Activated naive CD8-positive, alpha-beta T cell treated with anti-CD3 and anti-CD28 coated beads, Interleukin-2, amount 50 U/mL, for 24 hours (primary cell): ENCODE measurements at regions not wholly inside any gene's neighbourhood (a gene's known extent, or its start where the extent isn't known, plus 50 kb on each side); places are given as distances from the start of the nearest gene placed in this dataset.

Experiments used
- ATAC-seq: fragments of 150-1000 bp; cut with Tn5 transposase; one replicate; pipeline ENCODE4 v1.10.0; 2021
- DNase-seq: peaks from one replicate; pipeline ENCODE4 v3.0.0; 2021
- H3K27ac Mint-ChIP-seq: one replicate; pipeline ENCODE4 v1.8.0; 2021; ENCODE audit warnings: mild to moderate bottlenecking, mixed read lengths
- H3K27me3 Mint-ChIP-seq: one replicate; pipeline ENCODE4 v1.8.0; 2021; ENCODE audit warnings: mixed read lengths
- H3K36me3 Mint-ChIP-seq: one replicate; pipeline ENCODE4 v1.8.0; 2021; ENCODE audit warnings: low read depth, mixed read lengths
- H3K4me1 Mint-ChIP-seq: one replicate; pipeline ENCODE4 v1.8.0; 2021; ENCODE audit warnings: mixed read lengths
- H3K4me3 Mint-ChIP-seq: one replicate; pipeline ENCODE4 v1.8.0; 2021; ENCODE audit warnings: mild to moderate bottlenecking, moderate library complexity, mixed read lengths
- H3K9me3 Mint-ChIP-seq: one replicate; pipeline ENCODE4 v1.8.0; 2021; ENCODE audit warnings: mixed read lengths

DNA sequence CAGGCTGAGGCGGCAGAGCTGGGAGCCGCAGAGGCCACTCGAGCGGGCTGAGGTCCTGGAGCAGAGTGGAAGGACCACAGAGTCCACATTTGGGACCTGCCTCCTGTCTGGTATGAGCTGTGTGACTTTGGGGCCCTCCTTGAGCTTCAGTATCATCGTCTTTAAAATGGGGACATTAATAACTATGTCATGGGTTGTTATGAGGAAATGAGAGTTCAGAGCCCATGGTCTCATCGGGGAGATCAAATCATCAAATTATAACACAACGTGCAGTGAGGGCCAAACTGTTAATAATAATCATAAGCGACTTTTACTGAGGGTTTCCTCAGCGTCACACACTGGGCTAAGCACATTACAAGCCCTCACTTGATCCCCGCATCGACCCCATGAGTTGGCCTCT, 49.9 kb upstream of the CCDC167 start:
- Mint-ChIP-seq H3K9me3 (no peaks in the 10 kb centered on the region), H3K27ac (no peak overlapping the region), H3K4me1 (peaks cover 48% of the 10 kb centered on the region), H3K4me3 (no peak overlapping the region), H3K36me3 (no peaks in the 10 kb centered on the region), H3K27me3 (peaks cover under 1% of the 10 kb centered on the region)
- no peak for DNase-seq
- no peak for ATAC-seq
